Endothelial cell (in vitro differentiated cells): ENCODE measurements at regions not wholly inside any gene's neighbourhood (a gene's known extent, or its start where the extent isn't known, plus 50 kb on each side); places are given as distances from the start of the nearest gene placed in this dataset. TPM values are rescaled to one million over a fixed set of nuclear protein-coding genes. Genes with fewer than 3 reads are reported as not detected.

Source experiments
- DNase-seq: peaks from one replicate; pipeline ENCODE4 v3.0.0; 2021; ENCODE audit warnings: low spot score
- H3K27ac Mint-ChIP-seq: one replicate; pipeline ENCODE4 v1.8.0; 2021; ENCODE audit warnings: mixed read lengths, inconsistent platforms; ENCODE audit not compliant: unreplicated experiment
- H3K27me3 Mint-ChIP-seq: one replicate; pipeline ENCODE4 v1.8.0; 2021; ENCODE audit warnings: mild to moderate bottlenecking, moderate library complexity, mixed read lengths, inconsistent platforms; ENCODE audit not compliant: unreplicated experiment
- H3K36me3 Mint-ChIP-seq: one replicate; pipeline ENCODE4 v1.8.0; 2021; ENCODE audit warnings: mild to moderate bottlenecking, low read depth, mixed read lengths, inconsistent platforms; ENCODE audit not compliant: unreplicated experiment
- H3K4me1 Mint-ChIP-seq: one replicate; pipeline ENCODE4 v1.8.0; 2021; ENCODE audit warnings: mild to moderate bottlenecking, mixed read lengths, inconsistent platforms; ENCODE audit not compliant: unreplicated experiment
- H3K4me3 Mint-ChIP-seq: one replicate; pipeline ENCODE4 v1.8.0; 2021; ENCODE audit warnings: mild to moderate bottlenecking, mixed read lengths, inconsistent platforms; ENCODE audit not compliant: unreplicated experiment
- H3K9me3 Mint-ChIP-seq: one replicate; pipeline ENCODE4 v1.8.0; 2021; ENCODE audit warnings: mixed read lengths, inconsistent platforms; ENCODE audit not compliant: unreplicated experiment
- CTCF ChIP-seq: fragments of 200-600 bp; sonication (generic); IDR thresholded peaks from one replicate; pipeline ENCODE4 v1.5.0; 2021; ENCODE audit warnings: antibody characterized with exemption; ENCODE audit not compliant: unreplicated experiment
- microRNA-seq: library from miRNA; unstranded; fragments of <30 nt; microRNA quantifications from one replicate; pipeline ENCODE4, GENCODE V29; 2020; ENCODE audit not compliant: unreplicated experiment

GRCh38 chr6:37551446-37551845 is 51.8 kb upstream of the CCDC167 start:
- TF ChIP-seq CTCF, result no peak
- H3K27ac Mint-ChIP-seq, result no peak overlapping the region
- H3K27me3 Mint-ChIP-seq, result peaks cover 2% of the 10 kb centered on the region

GRCh38 chr6:37551002-37551401 is 51.3 kb upstream of the CCDC167 start:
- Mint-ChIP-seq H3K4me1 (peaks cover 26% of the 10 kb centered on the region), H3K4me3 (no peak overlapping the region), H3K36me3 (no peaks in the 10 kb centered on the region), H3K27ac (no peak overlapping the region), H3K27me3 (peaks cover under 1% of the 10 kb centered on the region), H3K9me3 (no peaks in the 10 kb centered on the region)
- TF ChIP-seq CTCF, result no peak
- DNase-seq, result no peak

More at GRCh38 chr6:37551446-37551845, 51.8 kb upstream of the CCDC167 start:
- Mint-ChIP-seq H3K4me1 (peaks cover 23% of the 10 kb centered on the region), H3K36me3 (no peaks in the 10 kb centered on the region), H3K4me3 (no peak overlapping the region), H3K9me3 (no peaks in the 10 kb centered on the region)
- DNase-seq, result no peak

GRCh38 chr6:37550191-37550831 is 50.6 kb upstream of the CCDC167 start:
- H3K4me3 Mint-ChIP-seq, result no peak overlapping the region
- no peaks in the 10 kb centered on the region for H3K36me3 Mint-ChIP-seq
- no peak overlapping the region for H3K27ac Mint-ChIP-seq
- no peaks in the 10 kb centered on the region for H3K9me3 Mint-ChIP-seq
- no peak for DNase-seq
- H3K27me3 Mint-ChIP-seq, result no peaks in the 10 kb centered on the region
- peaks cover 23% of the 10 kb centered on the region for H3K4me1 Mint-ChIP-seq
- TF ChIP-seq CTCF, result no peak

- H3K36me3 Mint-ChIP-seq, result no peaks in the 10 kb centered on the region
- H3K4me3 Mint-ChIP-seq, result no peak overlapping the region
- no peaks in the 10 kb centered on the region for H3K27me3 Mint-ChIP-seq
- H3K4me1 Mint-ChIP-seq, result peaks cover 23% of the 10 kb centered on the region
- no peaks in the 10 kb centered on the region for H3K9me3 Mint-ChIP-seq
- DNase-seq, result no peak
- no peak for TF ChIP-seq CTCF
- H3K27ac Mint-ChIP-seq, result no peak overlapping the region
Measured at GRCh38 chr6:37549558-37549957, 49.9 kb upstream of the CCDC167 start.

Small RNAs in the stretch of these regions (microRNA-seq; reads per million reads assigned to microRNA genes)
- not detected for gene MIR4462
